SK-N-SH (cell line): ENCODE measurements at regions not wholly inside any gene's neighbourhood (a gene's known extent, or its start where the extent isn't known, plus 50 kb on each side); places are given as distances from the start of the nearest gene placed in this dataset.

Experiments used
- CTCF ChIA-PET: fragments of 300-600, 350-600 bp; formaldehyde crosslinking; extraction: SDS; loops from one replicate; lab custom pipeline; 2021; lab: Yijun Ruan, JAX
- POLR2A ChIA-PET: fragments of 350-600 bp; sonication (Branson Sonifier 250); formaldehyde crosslinking; extraction: SDS; loops from one replicate; lab custom pipeline; 2020; ENCODE audit warnings: antibody characterized with exemption, inconsistent platforms; lab: Yijun Ruan, JAX
- DNase-seq: peaks from one replicate; pipeline ENCODE4 v3.0.0; 2012
- H2AFZ ChIP-seq: fragments of 200-600 bp; sonication (generic); 2 replicates; pipeline ENCODE4 v1.8.1; 2016; ENCODE audit warnings: antibody characterized with exemption, mild to moderate bottlenecking, low read depth
- H3F3A ChIP-seq: fragments of 200-600 bp; sonication (generic); replicated peaks from 2 replicates; pipeline ENCODE3; 2016; ENCODE audit warnings: antibody characterized with exemption, mild to moderate bottlenecking; ENCODE audit not compliant: insufficient read depth
- H3K27ac ChIP-seq, 2 experiments: fragments of 200-500 bp in 1 of 2; fragments of 200-600 bp in 1 of 2; sonication (Bioruptor generic) in 1 of 2; sonication (generic), shearing (Covaris generic) in 1 of 2; 2 replicates each; pipeline versions ENCODE4 v1.5.1 to v1.6.1; 2014 to 2016; ENCODE audit warnings: low read depth in 2 of 2, inconsistent platforms in 1 of 2, low read length in 1 of 2, mild to moderate bottlenecking in 1 of 2, mixed read lengths in 1 of 2
- H3K27me3 ChIP-seq: fragments of 200-600 bp; sonication (generic), shearing (Covaris generic); 2 replicates; pipeline ENCODE4 v1.6.1; 2016; ENCODE audit warnings: mixed run types; ENCODE audit not compliant: insufficient read depth
- H3K36me3 ChIP-seq, 2 experiments: fragments of 200-500 bp in 1 of 2; fragments of 200-600 bp in 1 of 2; sonication (Bioruptor generic) in 1 of 2; sonication (generic) in 1 of 2; replicated peaks in 1 of 2; 2 replicates each; pipeline versions ENCODE3 to v1.5.1; 2014 to 2016; ENCODE audit warnings: low read length in 1 of 2, mild to moderate bottlenecking in 1 of 2; ENCODE audit not compliant: insufficient read depth in 2 of 2, control insufficient read depth in 1 of 2
- H3K4me1 ChIP-seq, 2 experiments: fragments of 200-500 bp in 1 of 2; fragments of 200-600 bp in 1 of 2; sonication (Bioruptor generic) in 1 of 2; sonication (generic), shearing (Covaris generic) in 1 of 2; 2 replicates each; pipeline versions ENCODE4 v1.5.1 to v1.6.1; 2014 to 2016; ENCODE audit warnings: low read depth in 1 of 2, low read length in 1 of 2, mixed run types in 1 of 2; ENCODE audit not compliant: insufficient read depth in 2 of 2, control insufficient read depth in 1 of 2
- H3K4me2 ChIP-seq: fragments of 200-600 bp; sonication (generic), shearing (Covaris generic); 2 replicates; pipeline ENCODE4 v1.6.1; 2017; ENCODE audit warnings: mixed run types
- H3K4me3 ChIP-seq, 2 experiments: fragments of 200-500 bp in 1 of 2; fragments of 200-600 bp in 1 of 2; sonication (Bioruptor generic) in 1 of 2; sonication (generic), shearing (Covaris generic) in 1 of 2; 2 replicates each; pipeline versions ENCODE4 v1.5.1 to v1.8.1; 2014 to 2016; ENCODE audit warnings: low read depth in 2 of 2, inconsistent platforms in 1 of 2, low read length in 1 of 2, mild to moderate bottlenecking in 1 of 2, mixed read lengths in 1 of 2, moderate library complexity in 1 of 2
- H3K79me2 ChIP-seq: fragments of 200-600 bp; sonication (generic); 2 replicates; pipeline ENCODE4 v1.8.1; 2017; ENCODE audit warnings: mild to moderate bottlenecking; ENCODE audit not compliant: insufficient read depth
- H3K9ac ChIP-seq: fragments of 200-600 bp; sonication (generic); 2 replicates; pipeline ENCODE4 v1.6.1; 2017; ENCODE audit warnings: mixed run types
- H3K9me2 ChIP-seq: fragments of 200-600 bp; sonication (generic); 2 replicates; pipeline ENCODE4 v1.6.1; 2017; ENCODE audit warnings: mixed run types
- H3K9me3 ChIP-seq: fragments of 200-600 bp; sonication (generic); 2 replicates; pipeline ENCODE4 v1.6.1; 2017; ENCODE audit warnings: mixed run types, mild to moderate bottlenecking, moderate library complexity
- H4K20me1 ChIP-seq: fragments of 200-600 bp; sonication (generic); 2 replicates; pipeline ENCODE4 v1.6.1; 2017; ENCODE audit warnings: mild to moderate bottlenecking, mixed run types; ENCODE audit not compliant: insufficient read depth
- CHD2 ChIP-seq: fragments of 150-350 bp; IDR thresholded peaks from 2 replicates; pipeline ENCODE4 v1.6.1; 2018; ENCODE audit warnings: low read length; ENCODE audit not compliant: partially characterized antibody
- GATA2 ChIP-seq: sonication (generic); formaldehyde crosslinking; IDR thresholded peaks from 2 replicates; pipeline ENCODE4 v1.5.0; 2020; ENCODE audit warnings: mild to moderate bottlenecking, missing genetic modification reagents
- JUND ChIP-seq: IDR thresholded peaks from 2 replicates; pipeline ENCODE4 v1.4.0; 2012
- NFIC ChIP-seq: IDR thresholded peaks from 2 replicates; pipeline ENCODE4 v1.4.0; 2012; ENCODE audit warnings: borderline replicate concordance
- POLR2AphosphoS5 ChIP-seq: IDR thresholded peaks from 2 replicates; pipeline ENCODE4 v1.6.1; 2012; ENCODE audit warnings: low read depth, low read length
- RAD21 ChIP-seq: IDR thresholded peaks from 2 replicates; pipeline ENCODE4 v1.6.1; 2012; ENCODE audit warnings: mild to moderate bottlenecking, low read length
- RCOR1 ChIP-seq: fragments of 150-350 bp; IDR thresholded peaks from 2 replicates; pipeline ENCODE4 v1.6.1; 2017; ENCODE audit warnings: antibody characterized with exemption, low read length
- SMC3 ChIP-seq: IDR thresholded peaks from 2 replicates; pipeline ENCODE4 v1.6.1; 2012; ENCODE audit warnings: low read depth, low read length, improper control_type of control experiment
- TAF1 ChIP-seq: IDR thresholded peaks from 2 replicates; pipeline ENCODE4 v1.6.1; 2012; ENCODE audit warnings: low read depth, mild to moderate bottlenecking, low read length, moderate library complexity, borderline replicate concordance
- TCF12 ChIP-seq: IDR thresholded peaks from 2 replicates; pipeline ENCODE4 v1.4.0; 2012
- YY1 ChIP-seq: IDR thresholded peaks from 2 replicates; pipeline ENCODE4 v1.4.0; 2012; ENCODE audit warnings: low read depth, mild to moderate bottlenecking
- WGBS: methylation state at CpG from one replicate; pipeline ENCODE4 v1.1.6; 2017; ENCODE audit warnings: low lambda C conversion rate; 5-methylcytosine and 5-hydroxymethylcytosine counted together
- TF ChIP-seq, protein P1 (sequence below): fragments of 150-350 bp; IDR thresholded peaks from 2 replicates; pipeline ENCODE4 v1.6.1; 2016; ENCODE audit warnings: mild to moderate bottlenecking, low read depth, low read length
- TF ChIP-seq, protein P2 (sequence below): fragments of 200-600 bp; sonication (generic); IDR thresholded peaks from 2 replicates; pipeline ENCODE4 v1.6.1; 2017; ENCODE audit warnings: antibody characterized with exemption, mild to moderate bottlenecking, moderate library complexity
- TF ChIP-seq, protein P3 (sequence below): IDR thresholded peaks from 2 replicates; pipeline ENCODE4; 2012
- TF ChIP-seq, protein P4 (sequence below): IDR thresholded peaks from 2 replicates; pipeline ENCODE4 v1.4.0; 2012; ENCODE audit warnings: low read depth, borderline replicate concordance

DNA sequence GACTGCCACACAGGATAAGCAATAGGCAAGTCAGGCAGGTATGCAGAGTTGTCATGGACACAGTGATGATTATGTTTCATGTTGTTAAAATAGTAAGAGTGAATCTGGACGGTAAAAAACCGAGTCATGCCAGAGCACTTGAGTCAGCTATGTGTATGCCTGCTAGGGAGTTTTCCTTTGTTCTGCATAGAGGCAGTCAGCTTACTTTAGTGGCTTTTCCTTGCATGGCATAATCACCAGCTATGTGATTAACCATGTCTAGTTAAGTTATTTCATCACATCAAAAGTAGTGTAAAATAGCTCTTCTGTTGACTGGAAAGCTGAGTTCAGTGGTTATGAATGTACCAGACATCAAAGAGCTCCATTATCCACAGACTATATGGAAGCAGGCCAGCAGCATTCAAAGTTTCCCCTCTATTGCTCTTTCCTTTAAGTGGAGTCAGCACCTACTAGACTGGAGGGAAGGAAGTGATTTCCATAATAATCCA is 989.8 kb downstream of the TLE1 start (continued):
- TF ChIP-seq, protein P1, sequence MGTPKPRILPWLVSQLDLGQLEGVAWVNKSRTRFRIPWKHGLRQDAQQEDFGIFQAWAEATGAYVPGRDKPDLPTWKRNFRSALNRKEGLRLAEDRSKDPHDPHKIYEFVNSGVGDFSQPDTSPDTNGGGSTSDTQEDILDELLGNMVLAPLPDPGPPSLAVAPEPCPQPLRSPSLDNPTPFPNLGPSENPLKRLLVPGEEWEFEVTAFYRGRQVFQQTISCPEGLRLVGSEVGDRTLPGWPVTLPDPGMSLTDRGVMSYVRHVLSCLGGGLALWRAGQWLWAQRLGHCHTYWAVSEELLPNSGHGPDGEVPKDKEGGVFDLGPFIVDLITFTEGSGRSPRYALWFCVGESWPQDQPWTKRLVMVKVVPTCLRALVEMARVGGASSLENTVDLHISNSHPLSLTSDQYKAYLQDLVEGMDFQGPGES: no peak
- no peak for TF ChIP-seq POLR2AphosphoS5
- TF ChIP-seq, all 33 proteins: peak for 0

DNA sequence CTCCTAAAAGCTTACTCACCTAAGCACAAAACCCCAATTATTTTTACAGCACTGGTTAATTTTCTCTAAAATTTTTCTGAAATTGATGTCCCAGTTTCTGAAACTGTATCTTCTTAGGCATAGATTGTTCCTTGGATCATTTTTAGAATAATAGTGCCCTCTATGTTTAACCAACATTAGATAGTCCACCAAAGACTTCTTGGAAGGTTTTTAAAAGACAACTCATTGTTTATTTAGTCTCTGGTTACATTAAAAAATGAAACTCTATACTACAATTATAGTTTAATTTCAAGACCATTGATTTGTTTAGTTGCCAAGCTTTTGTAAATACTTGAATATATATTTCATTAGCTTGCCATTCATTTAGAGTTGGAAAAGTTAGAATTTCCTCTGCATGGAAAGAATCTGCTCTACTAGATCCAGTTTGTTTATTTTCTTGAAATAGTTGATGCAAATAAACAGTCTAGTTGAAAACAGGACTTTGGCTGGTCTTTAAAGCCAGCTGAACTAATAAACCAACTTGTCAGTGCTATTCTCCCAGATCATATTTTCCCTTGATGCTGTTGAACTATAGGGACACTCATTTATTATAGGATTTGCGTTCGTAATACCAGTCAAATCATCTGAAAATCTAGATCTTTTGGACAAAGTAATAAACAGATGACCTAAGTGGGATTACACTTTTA is 990.5 kb downstream of the TLE1 start:
- 29% methylated on average over 2 of the region's 2 CpGs for WGBS
- Histone ChIP-seq H3K9me2 (no peaks in the 10 kb centered on the region), H3K27ac (no peak overlapping the region), H3K9me3 (no peaks in the 10 kb centered on the region), H3K4me2 (no peak overlapping the region), H3F3A (no peaks in the 10 kb centered on the region), H2AFZ (no peak overlapping the region), H3K4me3 (no peak overlapping the region), H3K4me1 (no peaks in the 10 kb centered on the region; a peak in 2 of 4 replicates), H3K36me3 (no peaks in the 10 kb centered on the region), H3K27me3 (no peaks in the 10 kb centered on the region), H3K79me2 (no peaks in the 10 kb centered on the region), H4K20me1 (no peaks in the 10 kb centered on the region), H3K9ac (no peak overlapping the region)
- TF ChIP-seq TCF12 (no peak), CHD2 (no peak)
- TF ChIP-seq, protein P1: no peak
- POLR2A ChIA-PET: no interaction called here
- CTCF ChIA-PET: interaction anchor here (1.0 to 1.5 kb wide), 3 partner anchors 10 to 49 kb away, joined by 3 read pairs; no protein-coding TSS in a partner anchor
- no peak for DNase-seq

DNA sequence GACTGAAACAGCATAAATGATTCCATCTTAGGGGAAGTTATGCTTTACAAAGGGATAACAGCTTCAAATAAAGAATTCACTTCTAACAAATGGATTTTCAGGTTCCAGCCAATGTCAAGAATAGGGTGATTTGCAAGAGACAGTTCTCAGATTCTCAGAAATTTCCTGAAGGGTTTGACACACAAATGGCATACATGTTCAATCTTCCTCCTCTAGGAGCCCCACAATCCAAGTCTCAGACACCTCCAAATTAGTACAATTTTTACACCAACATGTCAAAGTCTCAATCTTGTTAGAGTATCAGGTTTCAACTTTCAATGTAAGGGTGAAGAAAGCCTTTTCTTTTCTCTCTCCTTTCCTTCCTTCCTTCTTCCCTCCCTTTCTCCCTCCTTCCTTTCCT is 996.6 kb downstream of the TLE1 start:
- Histone ChIP-seq H4K20me1 (no peaks in the 10 kb centered on the region), H3K4me1 (no peaks in the 10 kb centered on the region), H3F3A (no peaks in the 10 kb centered on the region), H3K27me3 (no peaks in the 10 kb centered on the region), H3K9ac (no peak overlapping the region), H3K27ac (no peak overlapping the region), H2AFZ (no peak overlapping the region), H3K9me3 (no peaks in the 10 kb centered on the region), H3K9me2 (no peaks in the 10 kb centered on the region), H3K79me2 (no peaks in the 10 kb centered on the region), H3K36me3 (no peaks in the 10 kb centered on the region), H3K4me3 (no peak overlapping the region), H3K4me2 (no peak overlapping the region)
- ChIA-PET POLR2A (no interaction called here), CTCF (interaction anchor here (0.6 kb wide), 1 partner anchor 12 kb away, joined by 4 read pairs; no protein-coding TSS in a partner anchor)
- no peak for DNase-seq
- TF ChIP-seq, protein P1: no peak
- TF ChIP-seq CHD2: no peak
- no peak for TF ChIP-seq RAD21
- TF ChIP-seq YY1: no peak
- no peak for TF ChIP-seq TCF12
- no peak for TF ChIP-seq NFIC
- TF ChIP-seq RCOR1: no peak
- no peak for TF ChIP-seq GATA2 (CRISPR knock-in tag)
- TF ChIP-seq JUND: no peak
- no peak for TF ChIP-seq TAF1
- TF ChIP-seq SMC3: no peak
- TF ChIP-seq, protein P2, sequence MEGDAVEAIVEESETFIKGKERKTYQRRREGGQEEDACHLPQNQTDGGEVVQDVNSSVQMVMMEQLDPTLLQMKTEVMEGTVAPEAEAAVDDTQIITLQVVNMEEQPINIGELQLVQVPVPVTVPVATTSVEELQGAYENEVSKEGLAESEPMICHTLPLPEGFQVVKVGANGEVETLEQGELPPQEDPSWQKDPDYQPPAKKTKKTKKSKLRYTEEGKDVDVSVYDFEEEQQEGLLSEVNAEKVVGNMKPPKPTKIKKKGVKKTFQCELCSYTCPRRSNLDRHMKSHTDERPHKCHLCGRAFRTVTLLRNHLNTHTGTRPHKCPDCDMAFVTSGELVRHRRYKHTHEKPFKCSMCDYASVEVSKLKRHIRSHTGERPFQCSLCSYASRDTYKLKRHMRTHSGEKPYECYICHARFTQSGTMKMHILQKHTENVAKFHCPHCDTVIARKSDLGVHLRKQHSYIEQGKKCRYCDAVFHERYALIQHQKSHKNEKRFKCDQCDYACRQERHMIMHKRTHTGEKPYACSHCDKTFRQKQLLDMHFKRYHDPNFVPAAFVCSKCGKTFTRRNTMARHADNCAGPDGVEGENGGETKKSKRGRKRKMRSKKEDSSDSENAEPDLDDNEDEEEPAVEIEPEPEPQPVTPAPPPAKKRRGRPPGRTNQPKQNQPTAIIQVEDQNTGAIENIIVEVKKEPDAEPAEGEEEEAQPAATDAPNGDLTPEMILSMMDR: no peak
- TF ChIP-seq, protein P3, sequence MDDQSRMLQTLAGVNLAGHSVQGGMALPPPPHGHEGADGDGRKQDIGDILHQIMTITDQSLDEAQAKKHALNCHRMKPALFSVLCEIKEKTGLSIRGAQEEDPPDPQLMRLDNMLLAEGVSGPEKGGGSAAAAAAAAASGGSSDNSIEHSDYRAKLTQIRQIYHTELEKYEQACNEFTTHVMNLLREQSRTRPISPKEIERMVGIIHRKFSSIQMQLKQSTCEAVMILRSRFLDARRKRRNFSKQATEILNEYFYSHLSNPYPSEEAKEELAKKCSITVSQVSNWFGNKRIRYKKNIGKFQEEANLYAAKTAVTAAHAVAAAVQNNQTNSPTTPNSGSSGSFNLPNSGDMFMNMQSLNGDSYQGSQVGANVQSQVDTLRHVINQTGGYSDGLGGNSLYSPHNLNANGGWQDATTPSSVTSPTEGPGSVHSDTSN: no peak
- TF ChIP-seq, protein P4, sequence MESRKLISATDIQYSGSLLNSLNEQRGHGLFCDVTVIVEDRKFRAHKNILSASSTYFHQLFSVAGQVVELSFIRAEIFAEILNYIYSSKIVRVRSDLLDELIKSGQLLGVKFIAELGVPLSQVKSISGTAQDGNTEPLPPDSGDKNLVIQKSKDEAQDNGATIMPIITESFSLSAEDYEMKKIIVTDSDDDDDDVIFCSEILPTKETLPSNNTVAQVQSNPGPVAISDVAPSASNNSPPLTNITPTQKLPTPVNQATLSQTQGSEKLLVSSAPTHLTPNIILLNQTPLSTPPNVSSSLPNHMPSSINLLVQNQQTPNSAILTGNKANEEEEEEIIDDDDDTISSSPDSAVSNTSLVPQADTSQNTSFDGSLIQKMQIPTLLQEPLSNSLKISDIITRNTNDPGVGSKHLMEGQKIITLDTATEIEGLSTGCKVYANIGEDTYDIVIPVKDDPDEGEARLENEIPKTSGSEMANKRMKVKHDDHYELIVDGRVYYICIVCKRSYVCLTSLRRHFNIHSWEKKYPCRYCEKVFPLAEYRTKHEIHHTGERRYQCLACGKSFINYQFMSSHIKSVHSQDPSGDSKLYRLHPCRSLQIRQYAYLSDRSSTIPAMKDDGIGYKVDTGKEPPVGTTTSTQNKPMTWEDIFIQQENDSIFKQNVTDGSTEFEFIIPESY: no peak
